ENCODE measurements at regions not wholly inside any gene's neighbourhood (a gene's known extent, or its start where the extent isn't known, plus 50 kb on each side); places are given as distances from the start of the nearest gene placed in this dataset.

DNA sequence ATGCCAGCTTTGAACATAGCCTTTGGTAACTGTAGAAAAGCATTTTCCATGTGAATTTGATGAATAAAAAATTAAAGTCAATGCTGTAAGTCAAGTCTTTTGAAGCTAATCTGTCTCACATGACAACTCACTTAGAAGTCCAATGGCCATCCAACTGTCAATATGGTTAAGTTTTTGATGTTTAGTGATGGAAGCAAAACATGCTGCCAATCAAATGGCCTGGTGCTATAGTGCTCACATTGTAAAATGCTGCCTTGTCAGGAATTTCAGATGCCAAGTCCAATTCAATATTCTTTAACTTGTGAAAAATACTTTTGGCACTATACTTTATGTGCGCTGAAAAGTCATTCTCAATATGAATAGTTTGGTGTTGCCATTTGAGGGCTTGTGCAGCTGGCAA is 1361.8 kb upstream of the ALCAM start:
- Mint-ChIP-seq H3K36me3 (ENCODE audit: low read depth) (no peaks in the 10 kb centered on the region), H3K27me3 (no peaks in the 10 kb centered on the region), H3K4me3 (no peak overlapping the region), H3K9me3 (no peaks in the 10 kb centered on the region), H3K27ac (no peak overlapping the region), H3K4me1 (no peaks in the 10 kb centered on the region)
- ChIA-PET CTCF (no interaction called here), POLR2A (no interaction called here)
- ATAC-seq (ENCODE audit: low read depth), result no peak
- intact Hi-C loops (cut with micrococcal nuclease), result no loop called here
- TF ChIP-seq, protein P1, sequence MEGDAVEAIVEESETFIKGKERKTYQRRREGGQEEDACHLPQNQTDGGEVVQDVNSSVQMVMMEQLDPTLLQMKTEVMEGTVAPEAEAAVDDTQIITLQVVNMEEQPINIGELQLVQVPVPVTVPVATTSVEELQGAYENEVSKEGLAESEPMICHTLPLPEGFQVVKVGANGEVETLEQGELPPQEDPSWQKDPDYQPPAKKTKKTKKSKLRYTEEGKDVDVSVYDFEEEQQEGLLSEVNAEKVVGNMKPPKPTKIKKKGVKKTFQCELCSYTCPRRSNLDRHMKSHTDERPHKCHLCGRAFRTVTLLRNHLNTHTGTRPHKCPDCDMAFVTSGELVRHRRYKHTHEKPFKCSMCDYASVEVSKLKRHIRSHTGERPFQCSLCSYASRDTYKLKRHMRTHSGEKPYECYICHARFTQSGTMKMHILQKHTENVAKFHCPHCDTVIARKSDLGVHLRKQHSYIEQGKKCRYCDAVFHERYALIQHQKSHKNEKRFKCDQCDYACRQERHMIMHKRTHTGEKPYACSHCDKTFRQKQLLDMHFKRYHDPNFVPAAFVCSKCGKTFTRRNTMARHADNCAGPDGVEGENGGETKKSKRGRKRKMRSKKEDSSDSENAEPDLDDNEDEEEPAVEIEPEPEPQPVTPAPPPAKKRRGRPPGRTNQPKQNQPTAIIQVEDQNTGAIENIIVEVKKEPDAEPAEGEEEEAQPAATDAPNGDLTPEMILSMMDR (IDR thresholded peaks at IDR 0.05), result no peak
- no peak for DNase-seq

DNA sequence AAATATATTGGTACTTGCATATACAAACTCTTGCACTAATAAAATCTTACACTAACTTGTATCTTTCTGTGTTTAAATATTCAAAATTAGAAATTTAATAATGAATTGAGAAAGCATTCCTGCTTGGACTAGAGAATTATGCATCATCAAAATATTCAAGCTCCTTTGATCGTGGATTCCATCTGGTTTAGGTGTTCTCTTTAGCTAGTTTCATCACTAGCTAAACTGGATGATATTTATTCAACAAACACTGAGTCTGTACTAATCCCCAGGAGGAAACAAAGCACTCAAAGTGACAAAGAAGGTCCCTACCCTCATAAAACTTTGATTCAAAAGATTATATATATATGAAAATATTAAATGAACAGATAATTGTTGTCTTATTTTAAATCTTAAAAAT is 1360.9 kb upstream of the ALCAM start:
- no peaks in the 10 kb centered on the region for H3K36me3 Mint-ChIP-seq (ENCODE audit: low read depth)
- no peak overlapping the region for H3K4me3 Mint-ChIP-seq
- ChIA-PET CTCF (no interaction called here), POLR2A (no interaction called here)
- DNase-seq, result no peak
- no peaks in the 10 kb centered on the region for H3K27me3 Mint-ChIP-seq
- no peaks in the 10 kb centered on the region for H3K9me3 Mint-ChIP-seq
- H3K27ac Mint-ChIP-seq, result no peak overlapping the region
- ATAC-seq (ENCODE audit: low read depth), result no peak
- no peaks in the 10 kb centered on the region for H3K4me1 Mint-ChIP-seq
- TF ChIP-seq, protein P1 (IDR thresholded peaks at IDR 0.05), result no peak
- intact Hi-C loops (cut with micrococcal nuclease), result no loop called here

DNA sequence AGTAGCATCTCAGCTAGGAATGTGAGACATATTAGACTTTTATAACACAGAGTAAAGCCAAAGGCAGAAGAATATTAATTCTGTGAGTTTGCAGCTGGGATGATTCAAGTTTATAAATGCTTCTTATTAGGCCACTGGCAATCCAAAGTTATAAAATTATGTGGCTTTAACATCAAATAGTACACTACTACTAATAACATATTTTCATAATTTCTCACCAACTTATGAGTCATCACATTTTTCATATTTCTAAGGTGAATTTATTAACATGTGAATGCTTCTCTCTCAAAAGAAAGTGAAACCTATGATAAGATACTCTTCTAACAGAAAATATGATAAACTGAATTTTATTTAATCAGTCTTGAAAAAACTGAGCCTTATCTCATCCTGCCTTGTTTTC is 1348.2 kb upstream of the ALCAM start:
- intact Hi-C loops (cut with micrococcal nuclease), result no loop called here
- no peaks in the 10 kb centered on the region for H3K27me3 Mint-ChIP-seq
- DNase-seq (no peak), ATAC-seq (ENCODE audit: low read depth) (no peak)
- ChIA-PET CTCF (no interaction called here), POLR2A (no interaction called here)
- H3K4me3 Mint-ChIP-seq, result no peak overlapping the region
- TF ChIP-seq, protein P1 (IDR thresholded peaks at IDR 0.05), result no peak
- H3K9me3 Mint-ChIP-seq, result peaks cover 7% of the 10 kb centered on the region
- H3K36me3 Mint-ChIP-seq (ENCODE audit: low read depth), result no peaks in the 10 kb centered on the region
- no peaks in the 10 kb centered on the region for H3K4me1 Mint-ChIP-seq
- no peak overlapping the region for H3K27ac Mint-ChIP-seq

DNA sequence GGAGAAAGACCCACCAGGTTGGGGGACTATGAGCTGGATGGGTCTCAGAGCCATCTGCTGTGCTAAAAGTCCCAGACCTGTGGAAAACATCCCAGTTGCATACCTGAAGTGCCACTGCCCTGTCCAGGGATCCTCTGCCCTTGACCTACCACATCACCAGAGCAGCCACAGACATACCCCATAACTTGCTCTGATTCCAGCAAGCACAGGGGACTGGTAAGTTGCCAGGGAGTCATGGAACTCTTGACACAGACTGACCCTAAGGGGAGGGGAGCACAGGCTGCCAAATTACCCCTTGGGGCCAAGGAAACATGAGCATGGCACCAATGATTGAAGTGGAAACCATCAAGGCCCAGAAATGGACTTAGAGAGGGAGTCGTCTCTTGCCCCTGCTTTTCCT is 1335.1 kb upstream of the ALCAM start:
- DNase-seq (no peak), ATAC-seq (ENCODE audit: low read depth) (no peak)
- H3K9me3 Mint-ChIP-seq, result no peaks in the 10 kb centered on the region
- H3K27me3 Mint-ChIP-seq, result peaks cover 2% of the 10 kb centered on the region
- H3K4me1 Mint-ChIP-seq, result no peaks in the 10 kb centered on the region
- H3K27ac Mint-ChIP-seq, result no peak overlapping the region
- TF ChIP-seq, protein P1 (IDR thresholded peaks at IDR 0.05), result no peak
- H3K4me3 Mint-ChIP-seq, result no peak overlapping the region
- ChIA-PET CTCF (no interaction called here), POLR2A (no interaction called here)
- intact Hi-C loops (cut with micrococcal nuclease), result no loop called here
- no peaks in the 10 kb centered on the region for H3K36me3 Mint-ChIP-seq (ENCODE audit: low read depth)

DNA sequence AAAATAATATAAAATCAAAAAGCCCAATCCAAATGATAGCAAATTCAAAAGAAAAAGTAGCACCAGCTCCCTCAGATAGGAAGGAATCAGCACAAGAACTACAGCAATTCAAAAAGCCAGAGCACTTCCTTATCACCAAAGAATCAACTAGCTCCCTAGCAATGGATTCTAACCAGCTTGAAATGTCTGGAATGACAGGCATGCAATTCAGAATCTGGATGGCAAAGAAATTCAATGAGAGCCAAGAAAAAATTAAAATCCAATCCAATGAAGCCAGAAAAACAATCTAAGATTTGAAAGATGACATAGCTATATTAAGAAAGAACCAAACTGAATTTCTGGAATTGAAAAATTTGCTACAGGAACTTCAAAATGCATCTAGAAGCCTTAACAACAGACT is 1334.4 kb upstream of the ALCAM start:
- Mint-ChIP-seq H3K27ac (no peak overlapping the region), H3K4me3 (no peak overlapping the region), H3K27me3 (peaks cover 2% of the 10 kb centered on the region), H3K4me1 (no peaks in the 10 kb centered on the region), H3K36me3 (ENCODE audit: low read depth) (no peaks in the 10 kb centered on the region), H3K9me3 (no peaks in the 10 kb centered on the region)
- DNase-seq (no peak), ATAC-seq (ENCODE audit: low read depth) (no peak)
- TF ChIP-seq, protein P1 (IDR thresholded peaks at IDR 0.05), result no peak
- intact Hi-C loops (cut with micrococcal nuclease), result no loop called here
- ChIA-PET CTCF (no interaction called here), POLR2A (no interaction called here)
